NCI-H748 treated with DMSO at 0.1 percent for 48 hours (cell line): ENCODE measurements at regions not wholly inside any gene's neighbourhood (a gene's known extent, or its start where the extent isn't known, plus 50 kb on each side); places are given as distances from the start of the nearest gene placed in this dataset.

Experiments
- DNase-seq: peaks from one replicate; lab custom pipeline; 2025; lab: John Stamatoyannopoulos, UW

DNA sequence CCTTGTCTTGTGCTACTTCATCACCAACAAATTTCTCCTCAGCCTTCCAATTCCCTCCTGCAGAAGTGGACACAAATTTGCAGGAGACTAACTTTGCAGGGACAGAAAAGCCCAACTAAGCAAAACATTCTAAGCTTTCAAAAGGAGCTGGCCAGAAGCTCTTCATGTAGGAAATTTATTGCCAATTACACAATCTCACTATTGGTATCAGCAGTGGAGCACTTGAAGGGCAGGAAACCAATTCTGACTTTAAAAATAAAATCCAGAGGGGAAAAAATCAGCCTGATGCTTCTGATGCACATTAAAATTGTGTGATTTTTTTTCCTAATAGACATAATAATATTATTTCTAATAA is 193.3 kb downstream of the LY86 start:
- no peak for DNase-seq

DNA sequence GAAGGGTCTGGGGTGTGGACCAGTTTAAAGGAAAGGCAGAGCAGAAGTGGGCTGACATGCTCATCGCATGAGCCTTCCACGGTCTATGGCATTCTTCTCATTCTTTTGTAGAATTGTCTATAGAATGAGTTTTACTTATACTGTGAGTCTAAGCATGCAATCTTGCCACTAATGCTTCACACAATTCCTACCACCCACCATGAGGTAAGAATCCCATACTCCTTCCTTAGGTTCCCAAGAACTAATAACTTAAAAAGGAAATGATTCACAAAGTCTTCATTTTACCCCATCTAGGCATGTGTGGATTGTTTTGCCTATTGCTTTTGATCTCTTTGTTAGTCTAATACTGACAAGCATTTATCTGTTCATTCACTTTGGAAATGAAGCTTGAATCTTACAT is 195.2 kb downstream of the LY86 start:
- DNase-seq: no peak

GRCh38 chr6:6784514-6785162 is 196.1 kb downstream of the LY86 start:
- DNase-seq: no peak

DNA sequence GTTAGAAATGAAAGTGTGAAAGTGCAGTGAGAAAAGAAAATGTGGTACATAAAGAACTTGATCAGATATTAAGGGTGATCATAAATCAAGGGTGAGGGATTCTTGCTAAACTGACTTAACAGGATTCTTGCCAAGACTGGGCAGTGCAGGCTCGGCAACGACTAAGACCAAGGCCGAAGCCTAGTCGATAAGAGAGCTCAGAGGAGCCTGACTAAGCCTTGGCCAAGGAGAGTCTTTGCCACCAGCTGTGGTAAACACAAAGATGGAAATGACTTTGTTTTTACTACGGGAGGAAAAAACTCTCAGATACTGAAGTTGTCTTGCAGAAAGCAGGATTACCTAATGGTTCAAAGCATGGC is 196.6 kb downstream of the LY86 start:
- DNase-seq: no peak

- peak; percentile 10 for DNase-seq
Measured at GRCh38 chr6:6788394-6789032, 200.0 kb downstream of the LY86 start.

GRCh38 chr6:6790393-6790792 is 201.9 kb downstream of the LY86 start:
- DNase-seq: no peak

DNA sequence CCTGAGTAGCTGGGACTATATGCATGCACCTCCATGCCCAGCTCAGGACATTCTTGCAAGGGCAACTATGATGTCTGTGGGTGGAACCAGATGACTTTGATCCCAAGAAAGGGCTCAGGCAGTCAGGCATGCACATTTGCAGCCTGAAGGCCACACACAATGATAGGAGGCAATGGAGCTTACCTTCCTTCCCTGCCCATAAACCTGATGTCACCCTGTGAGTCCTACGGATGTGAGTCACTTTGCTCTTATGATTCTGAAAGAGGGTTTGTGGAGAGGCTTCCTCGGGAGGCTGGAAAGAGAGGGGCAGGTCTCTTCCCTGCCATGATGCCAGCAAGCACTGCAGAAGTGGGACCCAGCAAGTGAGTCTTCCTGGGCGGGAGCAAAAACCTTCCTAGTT is 202.4 kb downstream of the LY86 start:
- DNase-seq: no peak

GRCh38 chr6:6793388-6794250 is 205.1 kb downstream of the LY86 start:
- DNase-seq: no peak

GRCh38 chr6:6795393-6795792 is 206.9 kb downstream of the LY86 start:
- no peak for DNase-seq

DNA sequence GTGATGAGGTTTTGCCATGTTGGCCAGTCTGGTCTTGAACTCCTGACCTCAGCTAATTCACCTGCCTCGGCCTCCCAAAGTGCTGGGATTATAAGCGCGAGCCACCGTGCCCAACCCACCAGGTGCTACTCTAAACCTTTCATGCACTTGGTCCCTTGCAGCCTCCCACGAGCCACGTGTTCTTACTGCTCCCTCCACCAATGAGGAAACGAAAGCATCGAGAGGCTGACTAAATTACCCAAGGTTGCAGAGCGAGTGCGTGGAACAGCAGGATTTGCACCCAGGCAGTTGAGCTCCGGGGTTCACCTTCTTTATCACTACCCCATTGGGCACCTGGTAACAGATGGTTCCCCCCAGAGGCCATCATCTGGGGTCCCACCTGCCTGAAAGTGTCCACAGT is 208.3 kb downstream of the LY86 start:
- no peak for DNase-seq

DNA sequence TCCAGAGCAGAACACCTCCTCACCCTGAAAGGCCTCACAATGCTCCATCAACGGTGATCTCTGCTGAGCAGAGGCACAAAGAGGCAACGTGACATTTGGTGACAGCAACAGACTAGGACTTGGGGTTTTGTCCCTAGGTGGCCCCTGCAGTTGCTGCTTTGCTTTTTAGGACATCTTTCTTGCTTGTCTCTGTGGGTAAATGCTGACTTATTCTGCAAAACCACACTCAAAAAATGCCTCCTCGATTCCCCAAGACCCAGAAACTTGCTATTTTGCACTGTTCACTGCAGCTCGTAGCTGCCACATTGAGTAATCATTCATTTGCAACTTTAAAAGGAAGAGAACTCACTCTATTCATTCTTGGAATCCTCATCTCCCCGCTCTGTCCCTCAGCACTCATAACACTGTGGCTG is 209.9 kb downstream of the LY86 start:
- no peak for DNase-seq

DNA sequence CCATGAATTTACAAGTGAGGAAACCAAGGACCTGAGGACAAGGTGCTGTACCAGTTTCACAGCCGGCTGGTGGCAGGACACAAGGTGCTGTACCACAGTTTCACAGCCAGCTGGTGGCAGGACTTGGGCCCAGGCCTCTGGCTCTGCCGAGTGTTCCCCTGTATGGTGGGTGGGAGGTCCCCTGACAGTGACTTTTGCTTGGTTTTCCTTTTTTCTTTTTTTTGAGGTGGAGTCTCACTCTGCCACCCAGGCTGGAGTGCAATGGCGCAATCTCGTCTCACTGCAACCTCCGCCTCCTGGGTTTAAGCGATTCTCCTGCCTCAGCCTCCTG is 212.4 kb downstream of the LY86 start:
- DNase-seq: no peak

GRCh38 chr6:6801635-6802218 is 213.2 kb downstream of the LY86 start:
- DNase-seq: no peak

- no peak for DNase-seq
Measured at GRCh38 chr6:6803180-6803977, 214.9 kb downstream of the LY86 start.

DNA sequence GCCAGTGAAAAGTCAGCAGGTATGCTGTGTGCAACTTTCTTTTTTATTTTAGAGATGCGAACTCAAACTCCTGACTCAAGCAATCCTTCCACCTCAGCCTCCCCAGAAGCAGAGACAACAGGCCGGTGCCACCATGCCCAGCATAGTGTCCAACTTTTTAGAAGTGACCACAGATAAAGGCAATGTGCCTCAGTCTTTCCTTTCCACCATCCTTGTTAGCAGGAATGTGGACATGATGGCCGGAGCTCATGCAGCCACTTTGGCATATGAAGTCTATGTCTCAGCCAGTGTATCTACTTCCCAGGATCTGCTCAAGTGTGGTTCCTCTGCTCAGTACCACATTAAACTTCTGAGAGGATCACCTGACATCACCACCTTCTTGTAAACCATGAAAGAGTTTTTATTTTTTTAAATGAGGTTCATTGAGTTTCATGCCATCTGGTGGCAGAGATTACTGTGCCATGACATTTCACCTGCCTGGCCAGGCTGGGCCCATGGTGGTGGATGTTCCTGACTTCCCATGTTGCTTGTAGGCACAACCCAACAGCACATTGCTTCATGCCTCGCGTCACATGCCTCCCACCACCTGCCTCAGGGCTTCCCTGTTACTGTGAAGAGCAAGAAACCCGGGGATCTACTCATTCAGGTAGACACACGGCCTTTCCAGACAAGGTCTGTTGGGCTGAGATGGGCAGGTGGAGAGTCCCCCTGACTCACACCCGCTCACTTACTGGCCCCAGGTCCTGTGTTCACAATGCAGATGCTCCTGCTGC is 216.5 kb downstream of the LY86 start:
- DNase-seq: no peak

- DNase-seq: no peak
Measured at GRCh38 chr6:6806844-6807518, 218.5 kb downstream of the LY86 start.

DNA sequence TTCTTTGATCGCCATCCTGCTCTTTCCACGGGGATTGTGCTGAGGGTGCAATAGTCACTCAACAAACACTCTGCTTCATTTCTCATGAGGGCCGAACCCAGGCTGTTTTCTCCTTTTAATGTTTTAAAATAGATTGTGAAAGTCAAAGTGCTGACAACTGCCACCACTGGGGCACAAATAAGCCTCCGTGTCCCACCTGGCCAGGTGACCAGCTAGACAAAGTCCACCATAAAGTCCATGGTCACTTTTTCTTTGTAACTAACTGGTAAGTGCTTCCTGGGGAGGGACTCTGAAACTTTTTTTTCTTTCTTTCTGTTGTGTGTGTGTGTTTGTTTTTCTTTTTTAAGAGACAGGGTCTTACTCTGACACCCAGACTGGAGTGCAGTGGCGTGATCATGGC is 219.8 kb downstream of the LY86 start:
- no peak for DNase-seq

DNA sequence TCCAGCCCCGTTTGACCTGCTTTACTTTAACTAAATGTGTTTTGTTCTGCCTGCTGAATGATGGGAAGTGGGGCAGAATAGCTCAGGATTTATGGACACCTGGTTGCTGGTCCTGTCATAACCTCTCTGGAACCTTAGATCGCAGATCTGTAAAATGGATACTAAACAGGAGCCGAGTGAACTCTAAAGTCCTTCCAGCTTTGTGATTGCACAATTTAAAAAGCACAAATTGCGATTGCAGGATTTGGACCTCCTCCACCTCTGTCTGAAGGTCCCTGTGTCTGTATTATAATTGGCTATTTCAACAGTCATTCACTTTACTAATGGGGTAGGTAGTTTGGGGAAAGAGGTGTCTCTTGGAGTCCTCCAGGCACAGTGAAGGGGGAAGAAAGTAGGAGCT is 220.4 kb downstream of the LY86 start:
- no peak for DNase-seq

DNA sequence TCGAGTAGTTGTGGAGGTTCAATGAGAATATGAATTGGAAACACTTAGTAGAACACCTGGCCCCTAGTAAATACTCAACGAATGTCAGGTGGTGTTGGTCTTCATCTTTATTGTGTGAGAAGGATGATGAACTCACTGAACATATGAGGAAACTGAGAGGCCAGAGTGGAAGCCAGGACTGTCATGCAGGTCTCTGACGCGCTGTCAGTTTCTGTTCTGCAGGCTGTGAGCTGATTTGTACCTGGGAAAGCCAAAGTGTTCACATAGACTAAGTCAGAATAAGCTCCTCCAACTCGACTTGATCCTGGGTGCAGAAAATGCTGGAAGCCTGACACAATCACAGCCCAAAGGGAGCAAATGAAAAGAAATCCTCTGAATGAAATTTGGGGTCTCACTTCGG is 222.2 kb downstream of the LY86 start:
- DNase-seq: no peak

DNA sequence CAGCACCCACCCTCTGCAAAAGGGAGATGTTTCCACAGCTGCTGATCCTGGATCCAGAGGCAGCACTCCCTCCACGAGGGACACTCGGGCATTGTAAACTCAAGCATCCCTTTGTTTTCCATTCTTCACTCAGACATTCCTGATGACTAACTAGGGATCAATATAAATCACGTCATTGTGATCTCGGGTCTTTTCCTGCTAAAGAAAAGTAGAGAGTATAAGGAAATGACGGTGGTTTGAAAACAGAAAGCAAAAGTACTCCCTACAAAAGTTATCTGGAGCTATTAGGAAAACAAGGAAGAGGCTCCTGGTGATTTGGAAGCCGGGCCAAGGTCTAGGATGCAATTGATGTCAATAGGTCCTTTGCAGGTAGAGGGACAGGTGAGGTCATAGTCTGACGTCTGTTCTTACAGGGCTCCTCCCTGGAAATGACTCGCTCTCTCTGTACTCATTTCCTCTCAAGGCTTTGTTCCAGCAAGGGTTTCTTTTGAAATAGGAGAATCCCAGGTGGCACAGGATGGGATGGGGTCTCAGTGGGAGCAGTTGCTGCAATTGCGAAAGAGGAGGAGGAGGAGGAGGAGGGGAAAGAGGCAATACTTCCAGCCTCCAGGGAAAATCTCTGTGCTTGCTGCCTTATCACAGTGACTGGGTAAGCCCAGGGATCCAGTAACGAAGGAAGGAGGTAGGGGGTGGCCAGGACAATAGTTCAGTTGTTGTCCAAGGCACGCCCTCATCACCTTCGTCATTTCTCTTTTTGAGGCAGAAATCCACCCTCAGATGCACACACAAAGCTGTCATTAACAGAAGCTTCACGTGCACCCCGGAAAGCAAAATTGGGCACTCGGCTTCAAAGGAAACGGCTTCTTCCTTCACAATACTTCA is 222.8 kb downstream of the LY86 start:
- peak; percentile 75 for DNase-seq
